HT1080 (cell line): ENCODE measurements at regions not wholly inside any gene's neighbourhood (a gene's known extent, or its start where the extent isn't known, plus 50 kb on each side); places are given as distances from the start of the nearest gene placed in this dataset.

Experiments used
- DNase-seq: peaks from one replicate; pipeline ENCODE4 v3.0.0-alpha.2; 2015; ENCODE audit warnings: low read depth

- peak; percentile 87 for DNase-seq
These were observed 125.8 kb upstream of the SPTLC3 start for GRCh38 chr20:12882832-12883506.

- DNase-seq = no peak
These were observed 125.3 kb upstream of the SPTLC3 start for GRCh38 chr20:12883507-12883885.

GRCh38 chr20:12886618-12887363 is 122.0 kb upstream of the SPTLC3 start:
- DNase-seq = no peak

- DNase-seq = no peak
These were observed 117.1 kb upstream of the SPTLC3 start for GRCh38 chr20:12891643-12892042.

GRCh38 chr20:12893019-12893418 is 115.8 kb upstream of the SPTLC3 start:
- no peak for DNase-seq

- DNase-seq = no peak
These were observed 115.1 kb upstream of the SPTLC3 start for GRCh38 chr20:12893653-12894052.

- DNase-seq = no peak
These were observed 114.7 kb upstream of the SPTLC3 start for GRCh38 chr20:12894089-12894488.

- no peak for DNase-seq
These were observed 112.6 kb upstream of the SPTLC3 start for GRCh38 chr20:12896180-12896579.

GRCh38 chr20:12902992-12903391 is 105.8 kb upstream of the SPTLC3 start:
- no peak for DNase-seq

- no peak for DNase-seq
These were observed 102.4 kb upstream of the SPTLC3 start for GRCh38 chr20:12906361-12906760.

GRCh38 chr20:12911372-12911771 is 97.4 kb upstream of the SPTLC3 start:
- DNase-seq = no peak

GRCh38 chr20:12913781-12914443 is 94.9 kb upstream of the SPTLC3 start:
- no peak for DNase-seq

- no peak for DNase-seq
These were observed 94.0 kb upstream of the SPTLC3 start for GRCh38 chr20:12914804-12915203.

GRCh38 chr20:12916699-12917098 is 92.1 kb upstream of the SPTLC3 start:
- peak; percentile 59 for DNase-seq

GRCh38 chr20:12924126-12924525 is 84.6 kb upstream of the SPTLC3 start:
- DNase-seq = no peak

- DNase-seq = peak; percentile 82
These were observed 83.5 kb upstream of the SPTLC3 start for GRCh38 chr20:12925210-12925755.

GRCh38 chr20:12925863-12926793 is 82.6 kb upstream of the SPTLC3 start:
- no peak for DNase-seq

- peak; percentile 86 for DNase-seq
These were observed 81.3 kb upstream of the SPTLC3 start for GRCh38 chr20:12927489-12927888.

- no peak for DNase-seq
These were observed 80.4 kb upstream of the SPTLC3 start for GRCh38 chr20:12928358-12928754.

GRCh38 chr20:12928755-12929401 is 79.9 kb upstream of the SPTLC3 start:
- peak; percentile 97 for DNase-seq

- no peak for DNase-seq
These were observed 72.8 kb upstream of the SPTLC3 start for GRCh38 chr20:12936020-12936419.
